GM18499 (cell line): ENCODE measurements at regions not wholly inside any gene's neighbourhood (a gene's known extent, or its start where the extent isn't known, plus 50 kb on each side); places are given as distances from the start of the nearest gene placed in this dataset.

Experiments used
- ATAC-seq: cut with Tn5 transposase; IDR thresholded peaks from one replicate; pipeline ENCODE4 v1.9.1; 2021; ENCODE audit warnings: moderate number of reproducible peaks; ENCODE audit not compliant: insufficient read depth, unreplicated experiment

DNA sequence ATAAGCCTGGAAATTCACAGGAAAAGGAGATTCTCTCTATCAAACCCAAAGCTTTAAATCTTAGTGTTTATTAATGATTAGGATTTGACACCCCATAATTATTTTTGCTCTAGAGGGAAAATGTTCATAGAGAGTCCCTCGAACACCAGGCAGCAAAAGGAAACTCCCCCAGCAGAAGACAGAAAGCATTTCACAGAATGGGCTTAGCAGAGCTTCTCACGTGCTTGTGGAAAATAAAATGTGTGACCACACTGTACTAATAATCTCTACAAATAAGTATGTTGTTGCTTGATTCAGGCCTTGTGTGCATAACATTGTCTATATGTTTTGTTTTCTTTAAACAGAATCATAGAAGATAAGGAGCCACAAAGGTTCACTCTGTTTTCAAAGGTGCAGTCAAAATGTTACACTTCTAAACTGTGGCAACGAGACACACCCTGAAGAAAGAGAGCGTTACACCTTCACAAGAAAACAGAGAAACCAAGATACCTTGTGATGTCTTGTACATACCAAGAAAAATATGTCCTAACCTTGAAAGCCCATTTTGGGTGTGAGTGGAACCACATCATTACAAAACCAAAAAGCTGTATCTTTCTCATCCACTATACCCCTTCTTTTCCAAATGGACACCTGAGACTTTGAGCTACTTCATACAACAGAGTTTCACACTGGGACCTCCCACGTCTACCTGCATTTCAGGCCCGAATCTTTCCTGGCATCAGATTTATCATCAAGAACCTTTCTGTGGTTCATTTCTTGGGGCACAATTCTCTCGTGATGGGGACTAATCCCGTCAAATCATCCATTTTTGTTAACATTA, 282.5 kb downstream of the ETS1 start:
- ATAC-seq: no peak

DNA sequence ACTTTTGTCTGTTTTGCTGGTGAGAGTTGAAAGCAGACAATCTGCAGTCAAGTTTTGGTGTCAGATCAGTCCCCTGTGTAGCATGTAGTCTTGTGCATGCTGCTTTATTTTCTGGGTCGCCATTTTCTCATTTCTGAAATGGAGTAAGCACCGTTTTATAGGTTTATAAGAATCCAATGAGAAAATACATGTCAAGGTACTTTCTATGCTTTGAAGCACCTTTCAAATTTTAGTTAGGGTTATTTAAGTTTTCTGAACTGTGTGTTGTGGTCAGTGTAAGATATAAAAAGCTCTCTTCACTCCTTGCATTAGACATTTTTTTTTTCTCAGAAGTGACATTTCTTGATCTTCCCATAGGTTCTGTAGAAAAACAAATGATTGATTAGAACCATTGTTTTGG, 283.2 kb downstream of the ETS1 start:
- ATAC-seq: no peak

GRCh38 chr11:128303383-128303782, 284.0 kb downstream of the ETS1 start:
- ATAC-seq: no peak

DNA sequence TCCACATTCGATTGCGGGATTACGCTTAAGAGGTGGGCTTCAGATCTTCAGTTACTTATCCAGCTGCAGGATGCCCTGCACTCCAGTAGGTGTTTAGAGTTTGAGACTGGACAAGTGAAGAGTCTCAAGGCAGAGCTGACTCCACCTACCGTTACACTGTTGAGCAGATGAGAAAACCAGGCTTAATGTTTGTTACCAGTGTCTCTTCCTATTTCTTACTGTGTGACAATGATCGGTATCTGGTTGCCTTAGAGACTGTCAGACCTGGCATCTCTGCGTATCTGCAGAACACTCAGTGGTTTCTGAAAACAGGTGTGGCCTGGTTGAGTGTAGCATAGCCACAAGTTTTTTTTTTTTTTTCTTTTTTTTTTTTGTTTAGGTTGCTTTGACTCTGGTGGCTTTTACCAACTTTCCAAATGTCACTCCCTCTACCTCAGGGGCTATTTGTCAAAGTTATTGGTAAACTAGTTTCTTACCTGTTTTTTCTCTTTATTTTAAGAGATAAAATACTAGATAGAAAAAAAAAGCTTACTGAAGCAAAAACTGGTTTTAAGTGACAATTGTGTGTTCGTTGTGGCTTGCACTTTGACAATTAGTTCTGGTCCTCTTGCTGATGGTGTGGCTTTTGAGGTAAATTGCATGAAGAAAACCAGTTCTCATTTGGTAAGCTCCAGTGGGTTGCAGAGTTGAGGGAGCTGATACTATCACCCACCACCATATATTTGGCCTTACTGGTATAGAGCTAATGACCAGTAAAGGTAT, 284.8 kb downstream of the ETS1 start:
- peak; percentile 86 for ATAC-seq

- ATAC-seq: no peak
Measured at GRCh38 chr11:128301756-128302155, 285.6 kb downstream of the ETS1 start.

DNA sequence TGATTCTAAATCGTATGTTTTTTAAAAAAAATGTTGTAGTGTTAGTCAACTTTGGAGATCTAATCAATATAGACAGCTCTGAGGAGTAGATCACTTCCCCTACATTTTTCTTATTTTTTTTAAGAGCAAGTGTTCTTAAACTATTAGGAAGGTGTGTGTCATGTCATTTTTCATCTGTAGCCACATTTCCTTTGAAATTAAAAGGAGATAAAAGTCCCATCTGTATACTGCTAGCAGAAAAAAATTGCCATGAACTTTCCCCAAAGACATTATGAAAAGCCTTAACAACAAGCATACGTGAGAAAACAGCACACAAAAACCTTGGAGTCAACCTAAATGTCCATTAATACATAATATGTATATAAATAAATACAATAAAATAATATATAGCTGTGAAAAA, 286.6 kb downstream of the ETS1 start:
- ATAC-seq: no peak

DNA sequence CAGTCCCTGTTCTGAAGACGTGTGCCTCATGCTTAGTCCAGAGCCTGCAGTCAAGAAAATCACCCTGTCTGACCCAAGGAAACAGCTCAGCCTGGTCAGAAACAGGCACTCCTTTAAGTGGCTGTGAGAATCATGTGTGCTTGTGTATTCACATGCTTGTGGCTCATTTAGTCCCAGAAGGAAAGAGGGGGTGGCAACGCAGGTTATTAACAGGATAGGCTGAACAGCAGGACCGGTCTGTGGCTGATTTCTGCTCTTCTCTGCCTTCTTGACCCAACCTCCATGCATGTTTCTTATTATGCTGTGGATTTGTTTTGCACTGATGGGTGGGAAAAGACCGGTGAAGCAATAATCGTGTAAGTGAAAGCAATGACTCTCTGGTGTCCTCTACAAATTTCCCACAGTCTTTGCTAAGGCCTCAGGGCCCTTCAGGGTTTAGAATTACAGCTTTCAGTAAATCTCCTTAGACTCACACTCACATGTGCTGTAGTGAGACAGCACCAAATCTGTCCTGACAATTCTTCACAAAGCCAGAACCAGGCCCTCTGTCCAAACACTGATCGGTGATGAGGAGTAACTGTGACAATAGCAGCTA, 288.1 kb downstream of the ETS1 start:
- no peak for ATAC-seq

DNA sequence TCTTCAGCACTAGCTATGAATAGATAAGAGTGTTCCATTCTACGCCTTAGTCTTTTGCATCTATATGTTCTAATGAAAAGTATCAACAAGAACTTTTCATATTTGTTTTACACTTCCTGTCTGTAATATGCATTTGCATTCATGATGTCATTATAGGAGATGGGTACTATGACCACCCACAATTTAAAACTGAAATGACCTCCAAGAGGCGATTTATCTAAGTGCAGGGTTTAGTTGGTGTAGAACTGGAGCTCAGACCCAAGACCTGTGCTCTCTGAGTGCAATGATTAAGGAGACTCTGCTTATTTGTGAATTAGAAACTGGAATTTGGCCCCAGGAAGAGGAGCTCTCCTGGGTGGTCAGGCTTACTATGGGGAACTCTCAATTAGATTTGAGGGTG, 289.1 kb downstream of the ETS1 start:
- no peak for ATAC-seq

DNA sequence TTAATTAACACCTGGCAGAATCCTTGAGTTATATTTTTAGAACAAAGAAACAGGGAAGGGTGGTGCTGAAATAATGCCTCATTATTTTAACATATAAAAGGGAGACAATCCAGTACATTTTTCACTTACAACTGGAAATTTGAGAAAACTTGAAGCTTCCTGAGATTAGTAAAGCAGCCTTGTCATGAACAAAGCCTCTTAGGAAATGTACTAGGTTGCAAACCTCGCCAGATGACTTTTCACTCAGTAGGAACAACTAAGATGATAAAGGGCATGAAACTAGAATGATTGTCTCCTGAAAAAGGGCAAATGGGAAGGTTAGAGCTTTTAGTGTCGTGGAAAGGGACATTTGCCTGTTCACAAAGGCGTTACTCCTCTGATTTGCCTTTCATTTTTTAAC, 289.6 kb downstream of the ETS1 start:
- ATAC-seq: no peak

GRCh38 chr11:128297091-128297651, 290.2 kb downstream of the ETS1 start:
- ATAC-seq: no peak

DNA sequence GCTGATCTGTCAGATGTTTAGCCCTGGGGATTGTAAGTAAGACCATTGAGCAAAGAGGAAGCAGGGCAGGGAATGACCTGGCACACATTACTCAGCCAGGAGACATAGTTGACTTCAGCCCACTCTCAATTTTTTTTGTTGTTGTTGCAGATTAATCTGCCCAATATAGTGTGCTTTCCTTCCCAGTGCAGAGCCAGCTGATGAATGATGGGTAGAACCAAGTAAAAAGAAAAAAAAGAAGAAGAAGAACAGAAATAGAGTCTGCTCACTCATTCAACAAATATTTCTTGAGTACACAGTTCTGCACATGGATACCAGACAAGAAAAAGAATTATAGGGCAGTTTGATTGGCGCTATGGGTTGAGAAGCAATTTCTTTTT, 292.7 kb downstream of the ETS1 start:
- ATAC-seq: no peak

DNA sequence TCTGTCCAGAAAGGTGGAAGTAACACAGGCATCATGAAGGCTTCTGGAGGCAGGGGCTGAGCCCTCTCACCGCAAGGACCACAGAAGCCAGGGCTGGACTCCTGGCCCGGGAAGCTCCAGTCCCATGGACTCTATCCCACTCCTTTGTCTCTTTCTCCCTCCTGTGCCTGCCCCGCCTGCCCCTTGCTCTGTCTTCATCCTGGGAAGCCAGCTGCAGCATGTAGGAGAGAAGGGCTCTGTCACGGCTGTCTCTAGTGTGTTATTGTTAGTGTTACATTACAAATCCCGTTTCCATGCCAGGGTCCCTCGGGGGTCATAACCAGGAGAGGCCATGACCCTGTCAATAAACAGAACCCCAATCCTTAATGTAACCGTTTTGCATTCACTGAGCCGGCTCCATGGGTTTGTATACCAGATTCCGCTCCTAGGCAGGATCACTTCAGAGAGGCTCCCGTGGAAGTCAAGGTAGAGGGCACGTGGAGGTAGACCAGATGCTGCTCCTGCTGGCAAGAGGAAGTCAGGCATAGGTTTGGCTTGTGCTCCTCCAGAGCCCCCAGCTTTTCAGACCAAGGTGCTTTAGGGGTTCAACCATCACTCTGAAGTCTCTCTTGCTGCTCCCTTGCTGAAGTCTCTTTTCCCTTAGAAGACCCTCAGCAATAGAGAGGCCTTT, 293.2 kb downstream of the ETS1 start:
- no peak for ATAC-seq

GRCh38 chr11:128291835-128292234, 295.5 kb downstream of the ETS1 start:
- no peak for ATAC-seq

- no peak for ATAC-seq
Measured at GRCh38 chr11:128291007-128291406, 296.4 kb downstream of the ETS1 start.

DNA sequence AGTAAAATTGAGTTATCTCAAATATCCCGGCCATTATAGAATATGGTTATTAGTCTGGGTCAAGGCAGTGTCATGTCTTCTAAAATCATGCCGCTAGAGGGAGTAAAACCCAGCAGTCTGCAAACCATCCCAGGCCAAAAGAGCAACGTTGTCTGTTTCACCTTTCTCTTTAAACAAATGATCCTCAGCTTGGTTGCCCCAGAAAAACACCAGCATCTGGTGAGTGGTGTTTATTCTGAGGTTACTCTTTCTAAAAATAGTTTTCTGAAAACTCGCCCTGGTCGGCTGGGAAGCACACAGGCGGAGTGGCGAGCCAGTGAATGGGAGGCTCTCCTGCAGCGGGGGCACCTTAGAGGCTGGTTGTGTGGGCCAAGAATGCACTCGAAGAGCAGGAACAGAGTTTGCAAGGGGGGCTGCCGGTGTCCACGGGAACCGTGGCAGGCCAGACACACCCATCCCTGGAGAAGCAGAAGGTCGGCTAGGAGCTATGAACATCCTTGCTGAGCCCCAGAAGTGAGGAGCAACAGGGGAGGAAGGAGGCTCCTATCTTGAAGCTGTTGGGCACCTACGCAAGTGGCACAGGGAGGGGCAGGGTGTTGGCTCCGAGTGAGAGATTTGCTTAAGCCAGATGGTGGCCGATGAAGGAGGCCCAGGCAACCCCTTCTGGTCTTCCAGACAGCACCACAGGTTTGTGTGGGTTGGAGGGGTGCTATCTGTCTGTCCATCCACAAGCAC, 297.1 kb downstream of the ETS1 start:
- peak; percentile 62 for ATAC-seq

- peak; percentile 34 for ATAC-seq
Measured at GRCh38 chr11:128289048-128289447, 298.3 kb downstream of the ETS1 start.

- no peak for ATAC-seq
Measured at GRCh38 chr11:128288368-128288767, 299.0 kb downstream of the ETS1 start.

DNA sequence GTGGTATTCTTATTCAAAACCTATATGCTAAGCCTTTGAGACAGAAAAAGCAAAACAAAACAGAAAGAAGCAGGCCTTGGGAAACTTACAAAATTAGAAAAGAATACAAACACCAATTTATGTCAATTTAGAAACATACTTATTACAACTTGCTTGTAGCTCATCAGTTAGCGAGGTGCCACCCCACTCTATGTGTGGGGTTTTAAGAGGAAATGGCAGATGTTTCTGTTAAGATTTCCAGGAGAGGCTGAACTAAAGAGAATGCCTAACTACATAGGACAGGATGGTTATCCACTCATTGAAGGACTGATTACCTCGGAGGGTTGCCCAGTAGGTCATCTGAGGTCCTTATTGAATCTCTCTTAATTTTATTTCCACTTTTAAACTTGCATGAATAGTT, 302.0 kb downstream of the ETS1 start:
- ATAC-seq: no peak

GRCh38 chr11:128284634-128285033, 302.7 kb downstream of the ETS1 start:
- ATAC-seq: no peak

GRCh38 chr11:128283451-128283850, 303.9 kb downstream of the ETS1 start:
- no peak for ATAC-seq
